SJSA1 (cell line): ENCODE measurements at regions not wholly inside any gene's neighbourhood (a gene's known extent, or its start where the extent isn't known, plus 50 kb on each side); places are given as distances from the start of the nearest gene placed in this dataset.

Experiments
- DNase-seq, 2 experiments: peaks; one replicate each; pipeline ENCODE4 v3.0.0-alpha.2; 2015 to 2020; ENCODE audit warnings: low spot score in 2 of 2, low read depth in 1 of 2
- H3K27ac ChIP-seq: fragments of 250-450 bp; sonication (Bioruptor Pico); 2 replicates; pipeline ENCODE4 v1.5.1; 2020; ENCODE audit warnings: mild to moderate bottlenecking, moderate library complexity
- H3K27me3 ChIP-seq: fragments of 250-450 bp; sonication (Bioruptor Pico); replicated peaks from 2 replicates; pipeline ENCODE4 v1.5.1; 2020; ENCODE audit warnings: mild to moderate bottlenecking, moderate library complexity
- H3K36me3 ChIP-seq: fragments of 250-450 bp; sonication (Bioruptor Pico); 2 replicates; pipeline ENCODE4 v1.5.1; 2020; ENCODE audit warnings: mild to moderate bottlenecking
- H3K4me1 ChIP-seq: fragments of 250-450 bp; sonication (Bioruptor Pico); replicated peaks from 2 replicates; pipeline ENCODE4 v1.6.1; 2021; ENCODE audit warnings: mild to moderate bottlenecking
- H3K4me3 ChIP-seq: fragments of 250-450 bp; sonication (Bioruptor Pico); 2 replicates; pipeline ENCODE4 v1.5.1; 2020; ENCODE audit warnings: mild to moderate bottlenecking
- H3K9me3 ChIP-seq: fragments of 250-450 bp; sonication (Bioruptor Pico); replicated peaks from 2 replicates; pipeline ENCODE4 v1.5.1; 2020; ENCODE audit warnings: mild to moderate bottlenecking

DNA sequence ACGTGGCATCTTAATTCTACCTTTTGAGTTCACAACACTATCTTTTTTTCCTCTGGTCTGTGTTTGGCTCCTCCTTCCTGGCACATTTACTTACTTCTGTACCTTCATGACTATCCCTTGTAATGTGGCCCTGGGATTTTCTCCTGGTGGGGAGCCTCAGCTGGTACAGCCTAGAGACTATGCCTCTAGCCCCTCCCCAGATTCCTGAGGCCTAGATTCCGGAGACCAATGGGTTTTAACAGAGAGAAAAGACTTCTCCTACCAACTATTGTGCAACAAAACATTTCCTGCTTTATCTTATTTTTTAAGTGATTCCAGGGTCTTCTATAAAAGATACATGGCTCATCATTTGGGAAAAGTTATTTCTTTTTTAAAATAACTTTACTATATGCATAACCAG is 216.2 kb upstream of the KRR1 start:
- Histone ChIP-seq H3K36me3 (no peaks in the 10 kb centered on the region), H3K27ac (no peak overlapping the region)

DNA sequence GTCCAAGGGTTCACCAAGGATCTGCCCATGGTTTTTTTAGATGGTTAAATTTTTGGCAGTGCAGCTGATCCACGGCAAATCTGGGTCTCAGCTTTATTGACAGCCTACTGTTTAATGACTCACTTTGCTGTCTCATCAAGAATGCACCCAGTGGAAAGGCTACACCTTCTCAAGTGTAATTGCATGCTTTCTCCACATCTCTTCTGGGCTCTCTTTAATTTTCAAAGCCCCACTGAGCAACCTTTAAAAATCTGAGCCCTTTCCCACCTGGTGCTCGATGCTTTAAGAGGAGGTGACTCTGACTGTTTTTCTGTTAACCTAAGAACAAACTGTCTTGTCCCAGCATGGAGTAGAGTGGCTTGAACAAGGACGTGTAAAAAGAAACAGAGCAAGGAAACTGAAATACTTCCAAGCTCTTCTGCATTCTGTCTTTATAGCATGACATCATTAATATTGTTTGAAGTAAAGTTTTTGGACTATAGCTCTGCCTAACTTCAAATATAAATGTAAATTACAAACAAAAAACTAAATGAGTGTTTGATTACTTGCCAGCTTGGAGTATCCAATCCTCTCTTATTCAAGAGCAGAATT is 214.2 kb upstream of the KRR1 start:
- H3K27ac ChIP-seq: peak overlapping the region; percentile 83
- H3K36me3 ChIP-seq: no peaks in the 10 kb centered on the region
- DNase-seq: peak; percentile 44 to 63
- H3K4me1 ChIP-seq: peaks cover 50% of the 10 kb centered on the region
- H3K27me3 ChIP-seq: no peaks in the 10 kb centered on the region
- no peaks in the 10 kb centered on the region for H3K9me3 ChIP-seq
- H3K4me3 ChIP-seq: no peak overlapping the region

More for the DNA sequence above, 216.2 kb upstream of the KRR1 start:
- Histone ChIP-seq H3K4me1 (peaks cover 35% of the 10 kb centered on the region), H3K27me3 (no peaks in the 10 kb centered on the region), H3K9me3 (no peaks in the 10 kb centered on the region), H3K4me3 (no peak overlapping the region)
- DNase-seq: no peak

DNA sequence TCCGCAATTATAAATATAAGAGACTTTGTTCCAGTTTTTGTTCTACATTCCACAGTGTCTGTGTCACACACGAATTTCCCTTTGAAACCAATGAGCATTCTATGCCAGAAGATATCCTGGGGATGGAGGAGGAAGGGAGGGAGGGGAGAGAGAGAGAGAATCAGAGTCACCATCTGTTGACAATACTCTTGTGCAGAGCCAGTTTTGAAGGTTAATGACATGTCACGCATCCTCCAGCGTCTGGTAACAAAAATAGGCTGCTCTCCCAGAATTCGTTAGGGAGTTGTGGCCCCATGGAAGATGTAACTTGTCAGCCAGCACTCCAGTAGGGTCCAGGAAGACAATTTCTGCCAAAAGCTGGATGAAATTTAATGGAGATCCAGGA is 213.5 kb upstream of the KRR1 start:
- Histone ChIP-seq H3K4me3 (no peak overlapping the region), H3K4me1 (peaks cover 50% of the 10 kb centered on the region), H3K27ac (peak overlapping the region; percentile 83), H3K9me3 (no peaks in the 10 kb centered on the region), H3K36me3 (no peaks in the 10 kb centered on the region), H3K27me3 (no peaks in the 10 kb centered on the region)
- DNase-seq: peak; percentile 66 to 90

DNA sequence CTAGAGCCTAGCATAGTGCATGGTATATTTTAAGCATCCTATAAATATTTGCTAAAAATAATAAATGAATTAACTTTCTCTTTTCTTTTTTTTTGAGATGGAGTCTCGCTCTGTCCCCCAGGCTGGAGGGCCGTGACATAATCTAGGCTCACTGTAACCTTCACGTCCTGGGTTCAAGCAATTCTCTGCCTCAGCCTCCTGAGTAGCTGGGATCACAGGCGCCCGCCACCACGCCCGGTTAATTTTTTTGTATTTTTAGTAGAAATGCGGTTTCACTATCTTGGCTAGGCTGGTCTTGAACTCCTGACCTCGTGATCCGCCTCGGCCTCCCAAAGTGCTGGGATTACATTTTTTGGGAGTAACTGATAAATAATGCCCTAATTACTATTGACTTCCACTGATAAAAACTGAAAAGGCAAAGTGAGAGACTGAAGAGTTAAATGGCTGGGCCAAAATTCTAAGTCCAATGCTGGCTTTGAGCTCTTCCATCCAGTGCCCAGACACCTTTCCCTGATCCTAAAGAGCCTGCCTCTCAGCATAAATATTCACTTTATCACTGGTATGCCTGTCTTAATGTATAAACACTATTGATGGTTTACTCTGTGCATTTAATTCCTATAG is 213.0 kb upstream of the KRR1 start:
- Histone ChIP-seq H3K27ac (peak overlapping the region; percentile 83), H3K36me3 (no peaks in the 10 kb centered on the region), H3K9me3 (no peaks in the 10 kb centered on the region), H3K4me1 (peaks cover 50% of the 10 kb centered on the region), H3K27me3 (no peaks in the 10 kb centered on the region), H3K4me3 (no peak overlapping the region)
- no peak for DNase-seq

DNA sequence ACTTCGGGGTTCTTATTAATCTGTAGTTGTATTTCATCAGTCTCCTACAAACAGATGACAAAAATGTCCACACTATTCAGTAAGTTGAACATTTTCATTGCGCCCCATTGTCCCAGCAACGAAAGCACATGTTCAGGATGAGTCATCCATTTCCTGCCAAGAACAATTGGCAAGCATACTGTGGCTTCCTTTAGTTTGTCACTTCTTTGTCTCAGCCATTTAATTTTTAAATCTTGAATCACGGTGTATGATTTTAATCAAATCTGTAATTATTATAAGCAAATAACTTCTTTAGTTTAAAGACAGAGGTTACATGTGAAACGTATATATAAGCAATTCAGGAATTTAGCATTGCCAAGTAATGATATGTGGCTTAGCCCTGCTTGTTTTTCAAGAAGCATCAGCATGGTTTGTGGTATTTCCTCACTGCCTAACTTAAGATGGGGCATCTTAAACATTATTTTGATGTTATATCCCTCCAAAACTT is 211.3 kb upstream of the KRR1 start:
- peak overlapping the region; percentile 83 for H3K27ac ChIP-seq
- H3K4me1 ChIP-seq: peaks cover 50% of the 10 kb centered on the region
- no peaks in the 10 kb centered on the region for H3K9me3 ChIP-seq
- H3K27me3 ChIP-seq: no peaks in the 10 kb centered on the region
- no peaks in the 10 kb centered on the region for H3K36me3 ChIP-seq
- no peak overlapping the region for H3K4me3 ChIP-seq
- DNase-seq: peak; percentile 78 to 85

DNA sequence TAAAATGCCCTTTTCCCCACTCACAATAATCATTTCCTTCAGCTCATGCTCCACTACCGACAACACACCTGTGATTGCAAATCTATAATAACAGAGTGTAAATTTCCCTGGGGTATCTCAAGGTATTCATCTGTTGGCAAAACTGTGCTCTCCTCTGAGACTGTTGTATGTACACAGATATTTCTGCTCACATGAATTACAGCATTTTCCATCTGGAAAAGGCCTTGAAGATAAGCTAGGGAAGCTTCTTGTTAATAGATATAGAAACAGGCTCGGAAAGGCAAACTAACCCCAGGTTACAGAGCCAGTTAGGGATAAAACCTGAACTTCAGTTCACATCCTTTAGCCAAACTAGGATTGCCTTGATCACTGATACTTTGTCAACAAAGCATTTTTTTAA is 210.4 kb upstream of the KRR1 start:
- H3K27ac ChIP-seq: peak overlapping the region; percentile 83
- H3K27me3 ChIP-seq: no peaks in the 10 kb centered on the region
- no peaks in the 10 kb centered on the region for H3K9me3 ChIP-seq
- no peak overlapping the region for H3K4me3 ChIP-seq
- H3K36me3 ChIP-seq: no peaks in the 10 kb centered on the region
- DNase-seq: no peak
- peaks cover 50% of the 10 kb centered on the region for H3K4me1 ChIP-seq

DNA sequence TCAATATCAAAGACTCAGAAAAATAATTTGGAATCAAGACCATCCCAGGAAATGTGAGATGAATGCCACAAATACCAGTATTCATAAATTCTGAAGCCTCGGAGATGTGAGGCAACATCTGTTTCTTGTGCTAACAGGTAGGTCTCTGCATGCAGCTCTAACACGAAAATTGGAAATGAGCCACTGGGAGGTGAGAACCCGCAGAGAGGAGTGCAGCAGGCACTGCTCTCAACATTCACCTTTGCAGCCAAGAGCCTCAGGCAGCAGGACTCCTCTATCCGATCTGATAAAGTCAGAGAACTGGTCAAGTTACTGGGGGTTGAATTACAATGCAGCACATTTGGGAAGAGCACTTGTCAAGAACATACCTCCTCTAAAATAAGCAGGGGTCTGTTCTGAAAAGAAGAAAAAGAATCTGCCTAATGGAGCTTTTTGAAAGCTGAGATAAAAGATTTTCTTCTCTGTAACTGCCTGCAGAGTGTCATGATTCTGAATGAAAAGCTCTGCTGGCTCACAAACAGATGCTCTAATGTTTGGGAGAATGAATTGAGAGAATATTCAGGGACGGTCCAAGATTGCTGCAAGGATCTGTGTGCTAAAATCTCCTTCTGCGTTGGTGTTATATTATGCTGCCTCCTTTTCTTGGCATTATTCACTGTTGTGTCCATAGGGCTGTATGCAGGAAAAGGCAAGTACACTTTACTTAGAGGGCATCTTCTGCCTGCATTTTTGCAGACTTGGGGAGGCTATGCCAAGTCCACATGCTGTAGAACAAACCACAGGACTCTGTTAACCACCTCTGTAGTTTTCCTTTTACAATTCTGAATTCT is 209.6 kb upstream of the KRR1 start:
- no peak overlapping the region for H3K27ac ChIP-seq
- H3K36me3 ChIP-seq: no peaks in the 10 kb centered on the region
- no peak overlapping the region for H3K4me3 ChIP-seq
- no peak for DNase-seq
- peaks cover 47% of the 10 kb centered on the region for H3K4me1 ChIP-seq
- no peaks in the 10 kb centered on the region for H3K27me3 ChIP-seq
- H3K9me3 ChIP-seq: no peaks in the 10 kb centered on the region

DNA sequence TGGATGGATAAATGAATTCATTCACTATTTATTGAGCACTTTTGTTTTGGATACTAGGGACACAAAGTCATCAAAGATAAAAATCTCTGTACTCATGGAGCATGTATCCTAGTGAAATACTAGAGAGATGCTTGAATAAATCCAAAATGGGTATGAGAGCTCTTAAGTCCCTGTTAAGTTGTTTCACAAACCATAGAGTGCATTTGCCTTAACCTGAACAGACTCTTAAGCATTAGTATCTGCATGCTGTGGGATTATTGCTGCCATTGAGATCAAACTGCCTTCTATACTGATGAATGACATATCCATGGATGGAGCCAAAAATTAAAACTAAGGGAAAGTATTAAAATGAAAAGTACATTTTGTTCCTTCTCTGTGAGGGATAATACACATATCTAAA is 206.5 kb upstream of the KRR1 start:
- no peak for DNase-seq
- Histone ChIP-seq H3K36me3 (no peaks in the 10 kb centered on the region), H3K9me3 (no peaks in the 10 kb centered on the region), H3K4me3 (no peak overlapping the region), H3K27ac (no peak overlapping the region), H3K27me3 (no peaks in the 10 kb centered on the region), H3K4me1 (peaks cover 18% of the 10 kb centered on the region)

DNA sequence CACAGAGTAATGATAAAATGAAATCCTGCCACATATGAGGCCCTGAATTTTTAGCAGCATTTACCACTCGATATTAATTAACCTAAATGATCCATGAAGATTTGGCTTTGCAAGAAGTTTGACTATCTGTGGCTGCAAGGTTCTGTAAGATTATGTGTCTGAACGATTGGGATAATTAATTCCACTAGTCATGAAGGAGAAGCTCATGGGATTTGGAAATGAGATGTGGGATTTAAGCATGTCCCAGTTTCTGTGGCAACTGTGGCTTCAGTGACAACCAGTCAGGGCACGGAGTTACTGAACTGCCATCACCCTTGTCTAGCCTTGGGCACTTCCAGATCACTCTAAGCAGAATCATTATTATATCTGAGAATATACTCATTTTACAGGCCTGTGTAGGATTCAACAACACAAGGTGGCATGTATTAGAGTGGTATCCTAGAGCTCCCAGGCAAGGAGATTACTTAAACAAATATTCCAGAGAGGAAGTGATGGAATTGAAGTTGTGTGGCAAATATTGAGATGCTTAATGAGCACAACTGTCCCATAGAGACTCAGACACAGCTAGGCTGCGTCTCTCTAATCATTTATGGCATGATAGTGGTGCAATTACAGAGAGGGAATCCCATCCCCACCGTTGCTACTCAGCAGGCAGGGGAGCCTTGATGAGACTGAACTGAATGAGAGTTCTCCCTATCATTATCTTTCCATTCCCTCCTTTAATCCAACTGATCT is 205.0 kb upstream of the KRR1 start:
- no peaks in the 10 kb centered on the region for H3K36me3 ChIP-seq
- H3K4me1 ChIP-seq: peaks cover 3% of the 10 kb centered on the region
- no peaks in the 10 kb centered on the region for H3K27me3 ChIP-seq
- no peak overlapping the region for H3K27ac ChIP-seq
- DNase-seq: no peak
- no peak overlapping the region for H3K4me3 ChIP-seq
- no peaks in the 10 kb centered on the region for H3K9me3 ChIP-seq

DNA sequence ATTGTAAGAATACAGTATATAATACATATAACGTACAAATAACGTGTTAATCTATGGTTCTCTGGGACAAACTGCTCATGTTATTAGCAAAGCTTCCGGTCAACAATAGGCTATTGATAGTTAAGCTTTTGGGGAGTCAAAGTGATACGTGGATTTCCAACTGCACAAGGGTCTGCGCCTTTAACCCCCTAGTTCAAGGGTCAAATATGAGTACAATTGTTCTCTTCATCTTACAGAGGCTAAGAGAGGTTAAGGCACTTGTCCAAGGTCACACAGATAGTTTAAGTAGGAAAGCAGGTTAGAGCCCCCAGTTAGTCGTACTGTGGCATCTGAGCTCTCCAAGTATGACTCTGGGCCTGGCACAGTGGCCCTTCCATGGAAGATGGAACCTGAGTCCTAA is 204.3 kb upstream of the KRR1 start:
- no peaks in the 10 kb centered on the region for H3K27me3 ChIP-seq

DNA sequence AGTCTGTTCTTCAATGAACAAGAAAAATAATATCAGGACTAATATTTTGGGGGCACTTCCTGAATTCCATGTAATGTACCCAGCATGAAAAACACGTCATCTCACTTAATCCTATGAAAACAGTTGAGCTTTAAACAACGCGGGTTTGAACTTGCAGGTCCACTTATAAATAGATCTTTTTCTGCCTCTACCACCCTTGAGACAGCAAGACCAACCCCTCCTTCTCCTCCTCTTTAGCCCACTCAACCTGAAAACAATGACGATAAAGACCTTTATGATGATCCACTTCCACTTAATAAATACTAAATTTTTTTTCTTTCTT is 203.9 kb upstream of the KRR1 start:
- H3K27ac ChIP-seq: no peak overlapping the region
- no peaks in the 10 kb centered on the region for H3K4me1 ChIP-seq
- no peak for DNase-seq
- H3K27me3 ChIP-seq: no peaks in the 10 kb centered on the region
- H3K36me3 ChIP-seq: no peaks in the 10 kb centered on the region
- H3K4me3 ChIP-seq: no peak overlapping the region
- no peaks in the 10 kb centered on the region for H3K9me3 ChIP-seq

More for the DNA sequence above, 204.3 kb upstream of the KRR1 start:
- DNase-seq: no peak
- Histone ChIP-seq H3K4me3 (no peak overlapping the region), H3K9me3 (no peaks in the 10 kb centered on the region), H3K27ac (no peak overlapping the region), H3K36me3 (no peaks in the 10 kb centered on the region), H3K4me1 (no peaks in the 10 kb centered on the region)

DNA sequence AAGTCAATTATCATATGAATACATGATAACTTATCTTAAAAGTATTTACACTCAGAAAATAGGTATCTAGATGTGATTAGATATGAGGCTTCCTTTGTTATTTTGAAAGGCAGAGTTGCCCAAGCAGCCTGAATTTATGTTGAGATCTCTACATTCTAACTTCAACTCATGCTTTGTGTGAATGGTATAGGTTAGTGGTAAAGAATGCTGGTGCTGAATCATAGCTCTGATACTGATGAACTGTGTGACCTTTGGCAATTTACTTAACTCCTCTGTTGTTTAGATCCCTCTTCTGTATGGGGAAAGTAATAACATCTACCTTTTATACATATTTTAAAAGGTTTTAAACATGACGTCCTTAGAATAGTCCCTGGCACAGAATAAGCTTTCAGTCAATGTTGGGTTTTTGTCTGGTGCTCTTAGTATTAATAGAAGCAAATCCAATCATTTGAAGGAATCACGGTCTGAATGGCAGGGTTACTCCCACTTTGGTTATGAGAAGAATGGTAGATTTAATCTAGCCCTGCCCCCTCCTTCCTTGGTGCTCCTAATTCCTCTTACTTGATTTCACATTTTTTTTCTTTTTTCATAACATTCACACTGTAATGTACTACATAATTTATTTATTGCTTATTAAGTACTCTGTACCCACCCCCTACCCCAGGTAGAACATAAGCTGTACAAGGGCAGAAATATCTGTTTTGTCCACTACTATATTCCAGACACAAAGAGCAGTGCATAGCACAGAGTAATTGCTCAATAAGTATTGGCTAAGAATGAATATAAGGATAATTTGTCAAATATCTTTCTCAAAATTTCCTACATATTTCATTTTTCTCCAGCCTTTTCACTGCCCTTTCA is 203.3 kb upstream of the KRR1 start:
- Histone ChIP-seq H3K36me3 (no peaks in the 10 kb centered on the region), H3K9me3 (no peaks in the 10 kb centered on the region), H3K4me3 (no peak overlapping the region), H3K27me3 (no peaks in the 10 kb centered on the region), H3K27ac (no peak overlapping the region), H3K4me1 (no peaks in the 10 kb centered on the region)
- no peak for DNase-seq

DNA sequence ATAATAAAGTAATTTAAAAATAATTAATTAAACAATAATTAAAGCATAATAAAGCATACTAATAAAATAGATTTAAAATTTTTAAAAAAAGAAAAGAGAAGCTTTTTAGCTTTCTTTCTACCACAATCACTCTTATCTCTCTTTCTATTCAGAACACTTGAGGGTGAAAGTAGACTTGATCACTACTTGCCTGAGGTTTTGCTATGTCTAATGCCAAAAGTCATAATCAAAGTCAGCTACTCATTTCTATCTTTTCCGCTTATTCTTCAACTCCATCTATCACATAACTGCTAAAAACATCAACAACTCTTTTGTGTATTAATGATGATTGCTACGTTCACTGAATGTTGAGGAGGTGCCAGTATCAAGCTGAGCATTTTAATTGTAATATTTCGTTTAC is 202.0 kb upstream of the KRR1 start:
- DNase-seq: no peak
- no peaks in the 10 kb centered on the region for H3K9me3 ChIP-seq
- H3K27ac ChIP-seq: no peak overlapping the region

More for the DNA sequence above, 202.0 kb upstream of the KRR1 start:
- H3K4me3 ChIP-seq: no peak overlapping the region
- no peaks in the 10 kb centered on the region for H3K27me3 ChIP-seq
- no peaks in the 10 kb centered on the region for H3K36me3 ChIP-seq
- H3K4me1 ChIP-seq: no peaks in the 10 kb centered on the region
